ENCODE measurements at regions not wholly inside any gene's neighbourhood (a gene's known extent, or its start where the extent isn't known, plus 50 kb on each side); places are given as distances from the start of the nearest gene placed in this dataset.

GRCh38 chr6:104326173-104327001, 533.3 kb downstream of the HACE1 start:
- TF ChIP-seq POLR2A (IDR thresholded peaks at IDR 0.05; ENCODE audit: low read depth, low read length), result no peak
- no peak for TF ChIP-seq TAF1 (IDR thresholded peaks at IDR 0.05; ENCODE audit: borderline replicate concordance, low read depth, low read length)
- no peak for TF ChIP-seq POLR2AphosphoS5 (IDR thresholded peaks at IDR 0.05; ENCODE audit: low read depth, low read length)

Measured in GM12892 (cell line).